CD4-positive, alpha-beta T cell (primary cell): ENCODE measurements at regions not wholly inside any gene's neighbourhood (a gene's known extent, or its start where the extent isn't known, plus 50 kb on each side); places are given as distances from the start of the nearest gene placed in this dataset.
"Not testable (repeated sequence)": the region's sequence is repeated elsewhere in the genome, so short reads cannot be mapped to it uniquely, and the experiment has no call there.

Source experiments
- ATAC-seq: fragments of 200-7000 bp; cut with Tn5 transposase; one replicate; pipeline ENCODE4 v1.10.0; 2022; ENCODE audit warnings: mild to moderate bottlenecking; ENCODE audit not compliant: poor library complexity
- CTCF ChIA-PET: fragments of 350-600 bp; sonication (Branson Sonifier 250); formaldehyde crosslinking; loops from one replicate; lab custom pipeline; 2021; ENCODE audit warnings: antibody characterized with exemption, inconsistent platforms; lab: Charles Lee
- POLR2A ChIA-PET: fragments of 350-600 bp; sonication (Branson Sonifier 250); formaldehyde crosslinking; loops from one replicate; lab custom pipeline; 2021; ENCODE audit warnings: antibody characterized with exemption, inconsistent platforms; lab: Charles Lee
- DNase-seq, 14 experiments: peaks; one replicate each; pipeline ENCODE4 v3.0.0-alpha.2; 2013 to 2020; ENCODE audit warnings: mixed read lengths in 2 of 14
- H3K27ac ChIP-seq, 2 donors: one replicate each; pipeline versions ENCODE4 v1.5.1 to v1.7.0; 2013; ENCODE audit warnings: low read length in 2 of 2, low read depth in 1 of 2, mild to moderate bottlenecking in 1 of 2
- H3K27me3 ChIP-seq, 2 experiments: 1 replicate in 1 of 2; 2 replicates in 1 of 2; pipeline versions ENCODE4 v1.6.1 to v1.7.0; 2013; ENCODE audit warnings: low read length in 2 of 2, control low read depth in 1 of 2, mild to moderate bottlenecking in 1 of 2, moderate library complexity in 1 of 2; ENCODE audit not compliant: insufficient read depth in 2 of 2, control insufficient read depth in 1 of 2
- H3K36me3 ChIP-seq: one replicate; pipeline ENCODE4 v1.6.1; 2013; ENCODE audit warnings: low read length, control low read depth; ENCODE audit not compliant: insufficient read depth
- H3K4me1 ChIP-seq: one replicate; pipeline ENCODE4 v1.6.1; 2013; ENCODE audit warnings: low read length, control low read depth; ENCODE audit not compliant: insufficient read depth
- H3K4me3 ChIP-seq: one replicate; pipeline ENCODE4 v1.5.1; 2013; ENCODE audit warnings: mild to moderate bottlenecking, low read length, moderate library complexity
- H3K9me3 ChIP-seq, 2 experiments: 1 replicate in 1 of 2; 2 replicates in 1 of 2; pipeline versions ENCODE4 v1.6.1 to v1.7.0; 2013; ENCODE audit warnings: low read length in 2 of 2, mild to moderate bottlenecking in 2 of 2, control low read depth in 1 of 2, moderate library complexity in 1 of 2; ENCODE audit not compliant: control insufficient read depth in 1 of 2, insufficient read depth in 1 of 2
- H3K27ac Mint-ChIP-seq: one replicate; pipeline ENCODE4 v1.8.0; 2020; ENCODE audit warnings: mixed read lengths
- H3K27me3 Mint-ChIP-seq: one replicate; pipeline ENCODE4 v1.8.0; 2021; ENCODE audit warnings: mixed read lengths
- H3K36me3 Mint-ChIP-seq: one replicate; pipeline ENCODE4 v1.8.0; 2021; ENCODE audit warnings: low read depth, mixed read lengths
- H3K4me1 Mint-ChIP-seq: one replicate; pipeline ENCODE4 v1.8.0; 2021; ENCODE audit warnings: low read depth, mixed read lengths
- H3K4me3 Mint-ChIP-seq: one replicate; pipeline ENCODE4 v1.8.0; 2020; ENCODE audit warnings: mild to moderate bottlenecking, mixed read lengths
- H3K9me3 Mint-ChIP-seq: one replicate; pipeline ENCODE4 v1.8.0; 2020; ENCODE audit warnings: mixed read lengths
- intact Hi-C, 2 experiments: fragments of 100-400 bp; cut with DNase I in 1 of 2; cut with micrococcal nuclease in 1 of 2; formaldehyde crosslinking; loops; one replicate each; pipeline versions ENCODE4 v1.15.1 to v1.9.0; 2023 to 2025; cut with DNase I, micrococcal nuclease
- TF ChIP-seq, protein P1 (sequence below): fragments of 200-600 bp; IDR thresholded peaks from one replicate; pipeline ENCODE4 v1.8.0; 2022; ENCODE audit warnings: antibody characterized with exemption, mild to moderate bottlenecking

DNA sequence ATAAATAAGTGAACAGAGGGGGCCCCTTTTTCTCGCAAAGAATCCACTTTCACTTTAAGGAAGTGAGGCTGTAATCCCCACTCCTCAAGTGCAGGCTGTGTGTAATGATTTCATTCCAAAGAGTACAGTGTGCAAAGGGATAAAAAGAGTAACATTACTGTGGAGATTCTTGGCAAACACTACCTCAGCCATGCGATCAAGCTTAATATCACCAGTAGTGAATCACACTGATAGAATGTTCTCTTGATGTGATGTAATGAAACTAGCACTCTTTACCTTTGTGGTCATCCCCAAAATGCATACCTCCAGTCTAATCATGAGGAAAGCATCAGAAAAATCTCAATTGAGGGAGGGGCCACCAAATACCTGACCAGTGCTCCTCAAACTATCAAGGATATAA lies 246.1 kb upstream of the CHORDC1 start:
- Mint-ChIP-seq H3K27ac (no peak overlapping the region), H3K36me3 (no peaks in the 10 kb centered on the region), H3K4me3 (no peak overlapping the region), H3K4me1 (no peaks in the 10 kb centered on the region), H3K9me3 (no peaks in the 10 kb centered on the region), H3K27me3 (peaks cover 3% of the 10 kb centered on the region)
- Histone ChIP-seq H3K36me3 (no peaks in the 10 kb centered on the region), H3K27ac (no peak overlapping the region), H3K9me3 (no peaks in the 10 kb centered on the region), H3K4me1 (no peaks in the 10 kb centered on the region), H3K4me3 (no peak overlapping the region), H3K27me3 (no peaks in the 10 kb centered on the region)
- ChIA-PET POLR2A (no interaction called here), CTCF (no interaction called here)
- DNase-seq (no peak), ATAC-seq (no peak)
- intact Hi-C loops, result no loop called here
- TF ChIP-seq, protein P1, sequence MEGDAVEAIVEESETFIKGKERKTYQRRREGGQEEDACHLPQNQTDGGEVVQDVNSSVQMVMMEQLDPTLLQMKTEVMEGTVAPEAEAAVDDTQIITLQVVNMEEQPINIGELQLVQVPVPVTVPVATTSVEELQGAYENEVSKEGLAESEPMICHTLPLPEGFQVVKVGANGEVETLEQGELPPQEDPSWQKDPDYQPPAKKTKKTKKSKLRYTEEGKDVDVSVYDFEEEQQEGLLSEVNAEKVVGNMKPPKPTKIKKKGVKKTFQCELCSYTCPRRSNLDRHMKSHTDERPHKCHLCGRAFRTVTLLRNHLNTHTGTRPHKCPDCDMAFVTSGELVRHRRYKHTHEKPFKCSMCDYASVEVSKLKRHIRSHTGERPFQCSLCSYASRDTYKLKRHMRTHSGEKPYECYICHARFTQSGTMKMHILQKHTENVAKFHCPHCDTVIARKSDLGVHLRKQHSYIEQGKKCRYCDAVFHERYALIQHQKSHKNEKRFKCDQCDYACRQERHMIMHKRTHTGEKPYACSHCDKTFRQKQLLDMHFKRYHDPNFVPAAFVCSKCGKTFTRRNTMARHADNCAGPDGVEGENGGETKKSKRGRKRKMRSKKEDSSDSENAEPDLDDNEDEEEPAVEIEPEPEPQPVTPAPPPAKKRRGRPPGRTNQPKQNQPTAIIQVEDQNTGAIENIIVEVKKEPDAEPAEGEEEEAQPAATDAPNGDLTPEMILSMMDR, result no peak

DNA sequence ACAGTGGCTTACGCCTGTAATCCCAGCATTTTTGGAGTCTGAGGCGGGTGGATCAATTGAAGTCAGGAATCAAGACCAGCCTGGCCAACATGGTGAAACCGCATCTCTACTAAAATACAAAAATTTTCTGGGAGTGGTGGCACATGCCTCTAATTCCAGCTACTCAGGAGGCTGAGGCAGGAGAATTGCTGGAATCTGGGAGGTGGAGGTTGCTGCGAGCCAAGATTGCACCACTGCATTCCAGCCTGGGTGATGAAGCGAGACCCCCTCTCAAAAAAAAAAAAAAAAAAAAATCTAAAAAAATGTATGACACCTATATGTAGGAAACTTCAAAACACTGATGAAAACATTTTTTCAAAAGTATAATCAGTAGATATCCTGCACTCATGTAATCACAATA lies 242.7 kb upstream of the CHORDC1 start:
- Mint-ChIP-seq H3K4me3 (no peak overlapping the region), H3K9me3 (no peaks in the 10 kb centered on the region), H3K27me3 (peaks cover 5% of the 10 kb centered on the region), H3K27ac (no peak overlapping the region), H3K4me1 (no peaks in the 10 kb centered on the region), H3K36me3 (no peaks in the 10 kb centered on the region)
- Histone ChIP-seq H3K9me3 (no peaks in the 10 kb centered on the region), H3K4me1 (no peaks in the 10 kb centered on the region), H3K36me3 (no peaks in the 10 kb centered on the region), H3K27me3 (no peaks in the 10 kb centered on the region), H3K27ac (no peak overlapping the region), H3K4me3 (no peak overlapping the region)
- CTCF ChIA-PET, result no interaction called here
- intact Hi-C loops, result no loop called here
- DNase-seq (no peak), ATAC-seq (no peak)
- POLR2A ChIA-PET, result no interaction called here
- TF ChIP-seq, protein P1, result no peak

DNA sequence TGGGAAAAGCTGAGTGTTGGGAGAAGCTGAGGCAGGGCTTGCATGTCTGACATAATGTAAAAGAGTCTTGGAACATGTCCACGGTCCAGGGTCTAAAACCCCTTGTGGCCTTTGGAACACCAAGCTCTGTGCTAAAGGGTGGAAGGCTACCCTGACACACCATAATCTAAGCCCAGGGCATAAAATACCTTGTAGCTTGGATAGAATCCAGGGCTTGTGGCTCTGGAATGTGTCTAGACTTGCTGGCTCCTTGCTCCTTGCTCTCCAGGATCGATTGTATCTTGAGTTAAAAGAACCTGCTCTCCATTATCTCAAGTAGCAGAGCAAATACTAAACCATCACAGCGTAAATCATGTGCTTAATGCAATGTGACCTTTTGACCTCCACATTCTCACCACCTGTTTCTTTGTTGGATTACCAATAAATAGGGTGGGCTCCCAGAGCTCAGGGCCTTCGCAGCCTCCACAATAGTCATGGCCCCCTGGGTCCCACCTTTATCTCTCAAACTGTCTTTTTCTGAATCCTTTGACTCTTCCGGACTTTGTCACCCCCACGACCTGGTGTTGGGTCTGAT lies 232.6 kb upstream of the CHORDC1 start:
- H3K27ac ChIP-seq, H3K9me3 ChIP-seq, POLR2A ChIA-PET, ATAC-seq, H3K27me3 ChIP-seq, H3K27ac Mint-ChIP-seq, H3K36me3 Mint-ChIP-seq, H3K36me3 ChIP-seq, H3K4me1 Mint-ChIP-seq, DNase-seq, CTCF ChIA-PET, H3K4me3 ChIP-seq, H3K4me1 ChIP-seq, H3K9me3 Mint-ChIP-seq, H3K27me3 Mint-ChIP-seq, H3K4me3 Mint-ChIP-seq: not testable (repeated sequence)
- intact Hi-C loops, result loop anchor here (5.0 to 10.0 kb wide), 2 partner anchors 248 to 251 kb away; no protein-coding TSS in a partner anchor

DNA sequence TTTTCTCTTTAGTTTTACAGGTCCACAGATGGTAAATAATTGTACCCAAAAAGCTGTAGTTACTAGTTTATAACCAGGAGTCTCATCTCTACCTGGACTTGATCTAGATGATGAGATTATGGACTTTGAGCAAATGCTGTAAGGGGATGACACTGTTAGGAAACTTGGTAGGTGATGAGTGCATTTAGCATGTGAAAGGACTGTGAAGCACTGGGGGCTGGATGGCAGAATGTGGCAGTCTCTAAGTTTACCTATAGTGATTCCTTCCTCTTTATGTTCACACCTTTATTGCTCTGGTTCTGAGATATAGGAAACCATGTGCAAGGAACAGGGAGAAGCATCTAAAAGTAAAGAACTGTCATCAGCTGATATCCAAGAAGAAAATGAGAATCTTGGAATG lies 230.7 kb upstream of the CHORDC1 start:
- TF ChIP-seq, protein P1, result no peak
- Mint-ChIP-seq H3K4me1 (no peaks in the 10 kb centered on the region), H3K4me3 (no peak overlapping the region), H3K36me3 (no peaks in the 10 kb centered on the region), H3K27ac (no peak overlapping the region), H3K9me3 (no peaks in the 10 kb centered on the region), H3K27me3 (no peaks in the 10 kb centered on the region)
- DNase-seq (no peak), ATAC-seq (no peak)
- Histone ChIP-seq H3K27ac (no peak overlapping the region), H3K27me3 (no peaks in the 10 kb centered on the region), H3K9me3 (peaks cover 0 to 4% of the 10 kb centered on the region in 2 experiments), H3K4me1 (no peaks in the 10 kb centered on the region), H3K36me3 (no peaks in the 10 kb centered on the region), H3K4me3 (no peak overlapping the region)
- CTCF ChIA-PET, result no interaction called here
- intact Hi-C loops, result loop anchor here in 1 of 2 experiments (10.0 kb wide), 1 partner anchor 249 kb away; no protein-coding TSS in a partner anchor
- POLR2A ChIA-PET, result no interaction called here
